ENCODE measurements at regions not wholly inside any gene's neighbourhood (a gene's known extent, or its start where the extent isn't known, plus 50 kb on each side); places are given as distances from the start of the nearest gene placed in this dataset.
A peak's percentile ranks its signal among the peaks of the same experiment; 100 is the strongest.

DNA sequence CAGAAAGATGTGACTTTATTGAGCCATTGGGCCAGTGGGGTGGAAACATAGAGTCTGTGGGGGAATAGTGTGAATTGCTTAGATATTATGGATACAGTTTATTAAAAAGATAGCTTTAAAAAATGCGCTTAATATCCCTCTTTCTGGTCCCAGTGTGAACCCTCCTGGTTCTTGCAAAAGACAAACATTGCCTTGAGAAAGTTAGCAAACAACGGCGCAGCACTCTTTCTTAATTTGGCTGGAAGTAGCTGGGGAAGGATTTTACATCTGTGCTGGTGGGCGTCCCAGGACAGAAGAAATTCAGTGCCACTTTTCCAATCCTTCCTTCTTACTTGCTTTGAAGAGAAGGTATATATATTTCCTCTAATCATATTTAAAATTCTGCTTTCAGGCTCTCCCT is 191.4 kb upstream of the ZFP64 start (continued):
- no peak for TF ChIP-seq ESRRA (CRISPR knock-in tag; IDR thresholded peaks at IDR 0.05; ENCODE audit: low read depth)
- no peak for TF ChIP-seq ATF7-NPFF (CRISPR knock-in tag; IDR thresholded peaks at IDR 0.05; ENCODE audit: low read depth)
- 0 out of 2 replicates have a peak, but pooled peaks have one; percentile 21 for TF ChIP-seq CEBPG (CRISPR knock-in tag; IDR thresholded peaks at IDR 0.05)
- TF ChIP-seq ZNF383 (CRISPR knock-in tag; IDR thresholded peaks at IDR 0.05; ENCODE audit: borderline replicate concordance): no peak
- no peak for TF ChIP-seq SSRP1 (CRISPR knock-in tag; IDR thresholded peaks at IDR 0.05)
- no peak for TF ChIP-seq SIN3B (IDR thresholded peaks at IDR 0.05; ENCODE audit: low read length)
- TF ChIP-seq CEBPB (IDR thresholded peaks at IDR 0.05; ENCODE audit: borderline replicate concordance, low read depth, low read length): peak; percentile 85

DNA sequence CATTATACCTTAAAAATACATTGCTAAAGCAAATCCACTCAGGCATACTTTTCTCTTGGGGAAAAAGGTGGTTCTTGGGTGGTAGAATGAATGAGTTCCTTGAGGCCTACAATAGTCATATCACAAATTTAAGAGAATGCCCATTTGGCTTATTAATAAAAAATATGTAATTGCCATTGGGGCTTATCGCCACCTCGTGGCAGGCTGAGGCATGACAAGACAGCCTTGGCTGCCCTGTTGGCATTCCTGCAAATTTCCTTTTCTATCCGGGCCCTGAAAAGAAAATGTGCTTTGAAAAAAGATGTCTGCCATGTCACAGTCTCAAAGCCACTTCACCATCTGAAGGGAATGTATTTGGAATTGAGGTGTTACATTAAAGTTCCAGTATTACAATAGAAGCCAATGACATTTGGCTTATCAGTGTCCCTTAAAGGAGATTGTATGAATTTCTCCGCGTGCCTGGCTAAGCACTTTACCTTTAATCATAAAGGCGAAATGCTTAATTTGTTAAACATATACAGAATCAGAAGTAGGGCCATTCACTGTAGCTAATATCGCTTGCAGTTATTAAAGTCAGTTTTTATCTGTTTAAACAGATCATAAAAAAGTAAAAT is 188.3 kb upstream of the ZFP64 start:
- FAIRE-seq (no peak), ATAC-seq (no peak; the same call in 2 of the 3 replicates), DNase-seq (ENCODE audit: low spot score) (peak; percentile 15)
- Histone ChIP-seq H3K9ac (ENCODE audit: insufficient read depth, low read depth, low read length) (no peak overlapping the region), H4K20me1 (ENCODE audit: insufficient read depth, low read length) (no peaks in the 10 kb centered on the region), H3K36me3 (replicated peaks in 1 of 2; ENCODE audit: control insufficient read depth in 1 of 2, insufficient read depth in 2 of 2, low read length in 2 of 2) (no peaks in the 10 kb centered on the region), H3K4me1 (ENCODE audit: insufficient read depth, low read length) (no peaks in the 10 kb centered on the region), H3K4me3 (replicated peaks in 1 of 3; ENCODE audit: insufficient read depth in 1 of 3, low read depth in 2 of 3, low read length in 3 of 3) (no peak overlapping the region), H3K27ac (ENCODE audit: extremely low read length, insufficient read depth, low read length) (no peak overlapping the region), H3K79me2 (ENCODE audit: insufficient read depth, low read length) (no peaks in the 10 kb centered on the region), H3K9me3 (ENCODE audit: low read length) (peaks cover 4% of the 10 kb centered on the region; the same call in 1 of the 2 replicates), H3K27me3 (ENCODE audit: control insufficient read depth in 1 of 2, insufficient read depth in 2 of 2, low read length in 2 of 2) (no peaks in the 10 kb centered on the region), H3K4me2 (ENCODE audit: low read depth, low read length) (no peak overlapping the region), H2AFZ (ENCODE audit: low read length) (no peak overlapping the region)
- BruUV-seq (replicated peaks): no TSS peak
- ChIA-PET CTCF (ENCODE audit: low intra/inter-chr PET ratio, low total read pairs) (interaction anchor here (1.9 to 3.8 kb wide), 3 partner anchors 67 to 251 kb away, joined by 10 to 27 read pairs (median 15); no protein-coding TSS in a partner anchor), POLR2A (no interaction called here)
- in situ Hi-C loops (cut with HindIII; ENCODE audit: extremely low pct_ligation_motif_present, low pct_unique_long_range_greater_than_20kb) (loop anchor here (5.0 to 10.0 kb wide), 3 partner anchors 68 to 255 kb away; no protein-coding TSS in a partner anchor), intact Hi-C loops (cut with micrococcal nuclease; ENCODE audit: unreplicated experiment) (loop anchor here (1.0 kb wide), 2 partner anchors 67 to 138 kb away; no protein-coding TSS in a partner anchor)
- 26% methylated on average over 7 of the region's 7 CpGs for WGBS (ENCODE audit: low lambda C conversion rate)
- TF ChIP-seq XBP1 (CRISPR knock-in tag; IDR thresholded peaks at IDR 0.05): no peak
- TF ChIP-seq, protein P1, sequence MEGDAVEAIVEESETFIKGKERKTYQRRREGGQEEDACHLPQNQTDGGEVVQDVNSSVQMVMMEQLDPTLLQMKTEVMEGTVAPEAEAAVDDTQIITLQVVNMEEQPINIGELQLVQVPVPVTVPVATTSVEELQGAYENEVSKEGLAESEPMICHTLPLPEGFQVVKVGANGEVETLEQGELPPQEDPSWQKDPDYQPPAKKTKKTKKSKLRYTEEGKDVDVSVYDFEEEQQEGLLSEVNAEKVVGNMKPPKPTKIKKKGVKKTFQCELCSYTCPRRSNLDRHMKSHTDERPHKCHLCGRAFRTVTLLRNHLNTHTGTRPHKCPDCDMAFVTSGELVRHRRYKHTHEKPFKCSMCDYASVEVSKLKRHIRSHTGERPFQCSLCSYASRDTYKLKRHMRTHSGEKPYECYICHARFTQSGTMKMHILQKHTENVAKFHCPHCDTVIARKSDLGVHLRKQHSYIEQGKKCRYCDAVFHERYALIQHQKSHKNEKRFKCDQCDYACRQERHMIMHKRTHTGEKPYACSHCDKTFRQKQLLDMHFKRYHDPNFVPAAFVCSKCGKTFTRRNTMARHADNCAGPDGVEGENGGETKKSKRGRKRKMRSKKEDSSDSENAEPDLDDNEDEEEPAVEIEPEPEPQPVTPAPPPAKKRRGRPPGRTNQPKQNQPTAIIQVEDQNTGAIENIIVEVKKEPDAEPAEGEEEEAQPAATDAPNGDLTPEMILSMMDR (CRISPR knock-in tag; IDR thresholded peaks at IDR 0.05): peak; percentile 79
- no peak for TF ChIP-seq CCAR2 (optimal IDR thresholded peaks at IDR 0.05; ENCODE audit: low read depth, low read length)
- no peak for TF ChIP-seq ARNTL (CRISPR knock-in tag; IDR thresholded peaks at IDR 0.05)
- no peak for TF ChIP-seq ZNF263 (CRISPR knock-in tag; IDR thresholded peaks at IDR 0.05)
- TF ChIP-seq, protein P2, sequence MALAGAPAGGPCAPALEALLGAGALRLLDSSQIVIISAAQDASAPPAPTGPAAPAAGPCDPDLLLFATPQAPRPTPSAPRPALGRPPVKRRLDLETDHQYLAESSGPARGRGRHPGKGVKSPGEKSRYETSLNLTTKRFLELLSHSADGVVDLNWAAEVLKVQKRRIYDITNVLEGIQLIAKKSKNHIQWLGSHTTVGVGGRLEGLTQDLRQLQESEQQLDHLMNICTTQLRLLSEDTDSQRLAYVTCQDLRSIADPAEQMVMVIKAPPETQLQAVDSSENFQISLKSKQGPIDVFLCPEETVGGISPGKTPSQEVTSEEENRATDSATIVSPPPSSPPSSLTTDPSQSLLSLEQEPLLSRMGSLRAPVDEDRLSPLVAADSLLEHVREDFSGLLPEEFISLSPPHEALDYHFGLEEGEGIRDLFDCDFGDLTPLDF (CRISPR knock-in tag; IDR thresholded peaks at IDR 0.05): no peak
- no peak for TF ChIP-seq CENPT (CRISPR knock-in tag; IDR thresholded peaks at IDR 0.05; ENCODE audit: low read depth)
- TF ChIP-seq TOE1 (CRISPR knock-in tag; IDR thresholded peaks at IDR 0.05): no peak
- TF ChIP-seq KLF16 (CRISPR knock-in tag; IDR thresholded peaks at IDR 0.05): no peak
- no peak for TF ChIP-seq SIX4 (CRISPR knock-in tag; IDR thresholded peaks at IDR 0.05)
- TF ChIP-seq, protein P3, sequence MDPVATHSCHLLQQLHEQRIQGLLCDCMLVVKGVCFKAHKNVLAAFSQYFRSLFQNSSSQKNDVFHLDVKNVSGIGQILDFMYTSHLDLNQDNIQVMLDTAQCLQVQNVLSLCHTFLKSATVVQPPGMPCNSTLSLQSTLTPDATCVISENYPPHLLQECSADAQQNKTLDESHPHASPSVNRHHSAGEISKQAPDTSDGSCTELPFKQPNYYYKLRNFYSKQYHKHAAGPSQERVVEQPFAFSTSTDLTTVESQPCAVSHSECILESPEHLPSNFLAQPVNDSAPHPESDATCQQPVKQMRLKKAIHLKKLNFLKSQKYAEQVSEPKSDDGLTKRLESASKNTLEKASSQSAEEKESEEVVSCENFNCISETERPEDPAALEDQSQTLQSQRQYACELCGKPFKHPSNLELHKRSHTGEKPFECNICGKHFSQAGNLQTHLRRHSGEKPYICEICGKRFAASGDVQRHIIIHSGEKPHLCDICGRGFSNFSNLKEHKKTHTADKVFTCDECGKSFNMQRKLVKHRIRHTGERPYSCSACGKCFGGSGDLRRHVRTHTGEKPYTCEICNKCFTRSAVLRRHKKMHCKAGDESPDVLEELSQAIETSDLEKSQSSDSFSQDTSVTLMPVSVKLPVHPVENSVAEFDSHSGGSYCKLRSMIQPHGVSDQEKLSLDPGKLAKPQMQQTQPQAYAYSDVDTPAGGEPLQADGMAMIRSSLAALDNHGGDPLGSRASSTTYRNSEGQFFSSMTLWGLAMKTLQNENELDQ (CRISPR knock-in tag; IDR thresholded peaks at IDR 0.05; ENCODE audit: borderline replicate concordance): no peak
- TF ChIP-seq CBX5 (CRISPR knock-in tag; IDR thresholded peaks at IDR 0.05; ENCODE audit: borderline replicate concordance): no peak
